ENCODE measurements at regions not wholly inside any gene's neighbourhood (a gene's known extent, or its start where the extent isn't known, plus 50 kb on each side); places are given as distances from the start of the nearest gene placed in this dataset.

GRCh38 chr3:83321457-83321856 is 1560.0 kb upstream of the GBE1 start:
- TF ChIP-seq BHLHE40 (IDR thresholded peaks at IDR 0.05; ENCODE audit: borderline replicate concordance in 1 of 2, low read depth in 2 of 2, low read length in 1 of 2) (no peak), CTCF (IDR thresholded peaks at IDR 0.05 in 2 of 3, conservative IDR thresholded peaks at IDR 0.05 in 1 of 3; ENCODE audit: control insufficient read depth in 2 of 3, extremely low read depth in 1 of 3, insufficient read depth in 1 of 3, low read depth in 3 of 3, low read length in 3 of 3) (no peak), GABPA (IDR thresholded peaks at IDR 0.05; ENCODE audit: low read depth) (no peak), CREM (IDR thresholded peaks at IDR 0.05; ENCODE audit: low read depth) (no peak), ZNF274 (IDR thresholded peaks at IDR 0.05; ENCODE audit: insufficient read depth, insufficient read length) (no peak)

Data from GM12878 (cell line).